HT1080 (cell line): ENCODE measurements at regions not wholly inside any gene's neighbourhood (a gene's known extent, or its start where the extent isn't known, plus 50 kb on each side); places are given as distances from the start of the nearest gene placed in this dataset.
A peak's percentile ranks its signal among the peaks of the same experiment; 100 is the strongest.

Experiments
- DNase-seq: peaks from one replicate; pipeline ENCODE4 v3.0.0-alpha.2; 2015; ENCODE audit warnings: low read depth

DNA sequence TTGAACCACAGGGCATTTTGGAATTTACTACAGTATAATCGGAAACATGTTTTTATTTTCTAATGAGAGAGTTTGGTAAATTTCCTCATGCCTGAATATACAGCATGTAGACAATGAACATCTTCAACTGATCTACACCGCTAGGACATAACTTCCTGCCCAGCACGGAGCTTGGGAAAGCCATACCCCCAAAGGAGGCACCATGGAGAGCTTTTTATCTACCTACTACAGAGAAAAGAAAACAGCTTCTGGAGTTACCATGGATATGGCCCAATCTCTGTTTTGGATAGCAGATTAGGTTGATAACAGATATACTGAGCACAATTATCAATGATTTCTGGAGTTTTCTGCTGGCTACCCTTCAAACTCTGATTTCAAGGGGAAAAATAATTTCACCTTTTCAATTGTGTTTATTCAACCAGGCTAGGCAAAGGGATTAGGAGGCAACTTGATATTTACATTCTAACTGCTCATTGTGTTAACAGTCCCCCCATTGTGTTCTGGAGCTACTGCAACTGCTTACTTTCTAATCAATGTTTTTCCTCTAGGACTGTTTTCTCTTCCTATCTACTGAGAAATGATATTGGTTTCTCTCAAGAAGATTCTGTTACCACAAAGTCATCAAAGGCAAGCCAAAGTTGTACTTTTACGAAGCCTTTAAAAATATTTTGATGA, 123.0 kb upstream of the ARHGAP28 start:
- no peak for DNase-seq

DNA sequence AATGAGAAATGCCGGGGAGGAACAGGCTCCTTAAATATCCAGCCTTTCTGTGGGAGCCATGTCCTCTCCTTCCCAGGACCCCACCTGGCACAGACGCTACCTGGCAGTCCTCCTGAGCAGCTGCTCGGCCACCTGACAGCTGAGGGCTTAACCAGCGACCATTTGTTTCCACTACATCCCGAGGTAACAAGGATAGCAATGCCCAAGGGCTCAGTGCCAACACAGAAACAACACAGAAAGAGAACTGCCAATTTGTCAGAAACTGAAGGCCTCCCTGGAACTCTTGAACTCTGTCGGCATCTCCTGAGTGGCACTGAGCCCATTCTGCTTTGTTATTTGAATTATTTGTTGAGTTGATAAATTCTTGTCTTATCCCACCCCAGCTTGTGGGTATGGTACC, 122.2 kb upstream of the ARHGAP28 start:
- DNase-seq = no peak

DNA sequence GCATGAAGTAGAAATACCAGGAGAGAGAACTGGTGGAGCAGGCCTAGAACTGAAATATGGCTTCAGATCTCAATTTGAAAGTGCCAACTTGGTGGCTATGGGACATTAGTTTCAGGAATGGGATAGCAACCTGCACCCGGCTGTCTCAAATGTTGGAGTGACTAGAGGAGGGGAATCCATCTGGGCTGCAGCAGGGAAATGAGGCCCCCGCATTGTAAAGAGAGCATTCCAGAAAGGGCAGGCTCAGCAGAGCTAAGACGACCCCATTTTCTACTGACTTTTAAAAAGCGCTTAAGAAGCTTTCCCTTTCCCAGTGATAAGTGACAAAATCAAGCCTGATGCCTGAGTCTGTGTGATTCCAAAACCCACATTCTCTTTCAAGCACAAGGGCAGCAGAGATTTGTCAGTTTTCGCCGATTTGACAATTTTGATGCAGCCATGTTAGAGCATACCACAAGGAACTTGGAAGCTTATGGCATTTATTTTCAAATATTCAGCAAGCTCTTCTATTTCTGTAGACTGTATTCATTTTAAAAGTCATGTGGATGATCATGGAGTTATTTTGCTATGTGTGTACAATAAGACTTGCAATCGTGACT, 119.8 kb upstream of the ARHGAP28 start:
- DNase-seq = no peak

DNA sequence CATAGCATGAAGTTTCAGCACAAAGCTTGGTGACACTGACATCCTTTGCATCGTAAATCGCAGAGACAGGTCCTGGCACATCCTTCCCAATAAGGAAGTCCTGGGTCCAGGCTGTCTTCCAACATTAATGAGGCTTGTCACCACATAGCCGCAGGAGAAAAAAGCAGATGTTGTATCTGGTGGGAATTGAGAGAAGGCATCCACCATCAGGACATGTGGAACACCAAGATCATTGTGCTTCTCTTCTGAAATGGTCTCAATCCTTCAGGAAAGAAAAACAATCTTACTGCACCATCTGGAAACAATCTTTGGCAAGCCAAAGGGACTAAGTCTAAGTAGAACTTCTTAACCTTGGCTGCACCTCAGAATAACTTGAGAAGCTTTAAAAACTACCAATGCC, 119.0 kb upstream of the ARHGAP28 start:
- no peak for DNase-seq

DNA sequence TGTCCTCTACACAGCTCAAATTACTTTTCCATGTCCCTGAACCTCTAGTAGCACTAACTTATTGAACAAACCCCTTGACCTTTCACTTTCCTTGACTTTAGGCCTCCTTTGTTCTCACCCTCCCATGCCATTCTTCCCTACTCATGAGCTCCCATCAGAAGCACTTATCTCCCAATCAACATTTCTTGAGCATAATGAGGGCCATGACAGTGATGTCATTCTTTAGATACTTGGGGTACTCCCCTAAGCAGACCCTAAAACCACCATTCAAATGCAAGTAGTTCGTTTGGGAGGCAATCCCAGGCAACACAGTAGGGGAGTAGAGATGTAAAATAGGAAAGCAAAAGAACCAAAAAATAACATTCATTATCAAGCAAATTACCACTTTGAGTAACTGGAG, 115.9 kb upstream of the ARHGAP28 start:
- DNase-seq = no peak

DNA sequence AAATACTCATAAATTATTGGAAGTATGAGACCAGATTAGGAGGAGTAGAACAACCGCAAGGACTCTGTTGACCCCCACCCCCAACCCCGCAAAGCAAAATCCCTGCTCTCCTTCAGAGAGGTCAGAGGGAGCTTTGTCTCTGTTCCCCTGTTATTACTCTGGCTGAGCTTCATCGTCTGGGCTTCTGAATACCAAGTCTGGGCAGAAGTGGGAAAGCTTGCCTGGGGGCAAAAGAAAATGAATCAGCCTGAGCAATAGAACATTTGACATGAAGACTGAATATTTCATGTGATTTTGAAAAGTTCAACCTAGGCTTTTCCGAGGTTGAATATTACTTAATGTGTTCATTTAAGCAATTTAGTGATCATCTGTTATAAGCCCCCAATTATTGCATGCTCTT, 114.6 kb upstream of the ARHGAP28 start:
- no peak for DNase-seq

DNA sequence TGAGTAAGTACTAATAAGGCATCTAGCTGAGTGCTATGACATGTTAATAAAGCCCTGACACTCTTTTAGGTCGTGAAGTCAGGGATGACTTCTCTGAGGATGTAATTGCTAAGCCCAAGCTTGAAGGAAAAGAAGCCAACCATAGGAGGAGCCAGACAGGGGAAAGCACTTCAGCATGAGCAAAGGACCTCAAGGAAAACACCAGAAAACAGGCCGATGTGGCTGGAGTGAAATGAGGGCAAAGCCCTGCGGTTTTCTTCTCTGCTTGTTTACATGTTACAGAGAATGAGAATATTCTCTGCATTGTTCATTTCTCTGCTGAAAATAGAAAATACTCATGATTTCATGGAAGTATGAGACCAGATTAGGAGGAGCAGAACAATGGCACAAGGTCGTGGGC, 112.5 kb upstream of the ARHGAP28 start:
- no peak for DNase-seq

DNA sequence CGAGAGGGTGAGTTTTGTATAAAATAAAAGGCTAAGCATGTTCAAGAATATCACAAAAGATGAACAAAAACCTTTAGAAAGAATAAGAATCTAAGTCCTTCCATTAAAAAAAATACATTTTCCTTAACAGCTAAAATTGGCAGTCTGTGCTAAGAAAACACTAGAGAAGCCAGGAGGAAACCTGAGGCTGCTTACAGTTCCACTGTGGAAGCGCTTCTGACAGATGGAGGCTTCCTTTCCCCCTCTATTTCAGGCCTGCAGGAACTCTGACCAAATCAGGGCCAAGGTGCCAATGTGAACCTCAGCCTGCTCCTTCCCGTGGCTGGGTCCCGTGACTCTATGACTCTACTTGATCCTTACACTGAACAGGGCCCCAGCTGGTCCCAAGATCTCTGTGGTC, 108.1 kb upstream of the ARHGAP28 start:
- no peak for DNase-seq

DNA sequence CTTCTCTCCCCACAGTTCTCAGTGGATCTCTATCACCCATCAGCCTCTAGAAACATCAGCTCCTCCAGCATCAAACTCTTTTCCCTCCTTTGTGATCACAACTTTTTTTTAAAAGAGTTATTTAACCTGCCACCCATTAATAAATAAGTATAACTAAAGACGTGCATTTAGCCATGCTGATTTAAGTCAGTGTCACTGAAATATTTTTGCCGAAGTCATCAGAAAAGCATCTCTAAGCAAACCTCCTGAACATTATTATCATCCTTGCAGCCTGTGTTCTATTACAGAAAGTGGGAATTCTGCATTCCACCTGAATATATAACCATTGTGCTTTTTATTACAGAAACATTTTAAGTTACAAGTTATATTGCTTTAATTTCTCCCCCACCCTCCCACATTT, 106.2 kb upstream of the ARHGAP28 start:
- DNase-seq = no peak

DNA sequence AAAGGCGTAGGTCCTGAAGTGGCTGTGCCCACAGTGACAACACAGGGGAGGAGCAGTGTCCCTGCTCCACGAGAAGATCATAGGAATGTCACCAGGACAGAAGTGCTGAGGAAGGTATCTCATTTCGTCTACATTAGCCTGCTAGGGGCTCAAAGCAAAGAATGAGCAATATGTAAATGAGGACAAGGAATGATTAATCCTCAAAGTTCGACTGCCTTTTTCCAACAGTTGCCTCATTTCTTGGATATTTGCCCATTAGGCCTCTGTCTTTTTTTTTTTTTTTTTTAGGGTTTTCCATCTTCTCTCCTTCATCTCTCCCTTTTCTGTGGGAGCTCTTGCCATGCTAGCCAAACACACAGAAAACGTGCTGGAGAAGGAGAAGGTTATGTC, 105.2 kb upstream of the ARHGAP28 start:
- DNase-seq = peak; percentile 2

DNA sequence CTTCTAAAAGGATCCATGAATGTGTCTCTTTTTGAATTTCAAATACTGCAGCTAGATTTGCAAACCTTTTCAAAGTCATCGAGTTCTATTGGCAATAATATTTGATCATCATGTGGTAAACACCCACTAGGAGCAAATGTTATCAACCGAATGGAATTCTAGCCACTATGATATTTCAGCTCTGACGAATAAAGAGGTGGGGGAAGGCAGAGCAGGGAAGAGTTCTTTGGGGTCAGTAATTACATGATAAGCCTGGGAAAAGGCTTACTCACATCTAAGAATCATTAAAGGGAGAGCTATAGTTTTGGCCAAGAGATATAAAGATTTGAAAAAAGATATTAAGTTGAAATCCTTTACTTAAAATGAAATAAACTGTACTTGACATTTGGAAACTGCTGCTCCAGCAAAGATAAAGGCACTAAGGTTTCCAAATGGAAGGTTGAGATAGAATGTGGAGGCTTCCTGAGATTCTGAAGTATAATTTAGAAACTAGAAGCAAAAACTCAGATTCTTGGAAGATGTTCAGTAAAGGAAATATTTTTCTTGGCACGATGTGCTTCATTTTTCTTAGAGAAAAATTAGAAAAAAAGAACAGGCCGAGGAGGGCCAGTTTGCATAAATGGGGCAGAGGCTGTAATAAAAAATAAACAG, 104.7 kb upstream of the ARHGAP28 start:
- DNase-seq = no peak

DNA sequence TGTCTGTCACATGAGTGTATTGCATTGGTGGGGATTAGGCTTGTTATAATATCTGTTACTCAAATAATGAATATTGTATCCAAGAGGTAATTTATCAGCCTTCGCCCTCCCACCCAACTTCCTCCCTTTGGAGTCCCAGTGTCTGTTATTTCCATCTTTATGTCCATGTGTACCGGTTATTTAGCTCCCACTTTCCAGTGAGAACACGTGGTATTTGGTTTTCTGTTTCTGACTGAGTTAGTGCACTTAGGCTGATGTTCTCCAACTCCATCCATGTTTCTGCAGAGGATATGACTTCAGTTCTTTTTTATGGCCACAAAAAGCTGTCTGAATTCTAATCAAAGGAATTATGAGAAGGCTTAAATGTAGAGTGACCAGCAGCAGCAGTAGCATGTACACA, 104.0 kb upstream of the ARHGAP28 start:
- no peak for DNase-seq

DNA sequence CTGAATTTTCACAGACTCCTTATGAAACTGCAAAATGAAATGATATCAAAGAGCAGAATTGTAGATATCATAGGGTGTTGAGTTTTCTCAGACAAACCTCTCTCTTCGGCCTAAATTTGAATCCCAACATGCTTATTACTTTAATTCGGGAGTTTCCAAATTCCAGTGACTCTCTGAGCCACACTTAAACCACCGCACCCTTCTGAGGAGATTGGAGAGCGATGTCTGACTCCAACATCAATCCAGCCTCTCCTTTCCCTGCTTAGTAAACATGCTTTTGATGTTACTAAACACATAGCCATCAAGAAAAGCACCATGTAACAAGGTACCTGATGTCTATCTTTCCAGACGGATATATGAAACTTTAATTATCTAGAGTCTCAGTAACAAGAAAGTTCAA, 103.1 kb upstream of the ARHGAP28 start:
- DNase-seq = no peak

DNA sequence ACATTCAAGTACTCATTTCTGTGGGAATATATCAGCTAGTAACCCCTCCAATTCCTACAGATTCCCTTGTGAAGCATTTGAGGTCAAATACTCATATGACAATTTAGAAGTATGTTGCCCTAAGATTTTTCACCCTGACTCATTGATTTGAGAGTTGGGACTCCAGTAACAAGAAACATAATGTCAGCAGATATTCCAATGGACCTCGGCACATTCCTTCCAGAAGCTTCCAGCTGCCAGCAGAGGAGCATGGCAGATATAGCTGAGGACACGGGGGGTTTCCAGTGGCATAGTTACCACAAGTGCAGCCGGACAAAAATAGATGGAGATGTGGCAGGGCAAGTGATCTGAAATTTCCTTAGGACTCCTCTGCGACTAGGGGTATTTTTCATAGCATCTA, 101.9 kb upstream of the ARHGAP28 start:
- no peak for DNase-seq

DNA sequence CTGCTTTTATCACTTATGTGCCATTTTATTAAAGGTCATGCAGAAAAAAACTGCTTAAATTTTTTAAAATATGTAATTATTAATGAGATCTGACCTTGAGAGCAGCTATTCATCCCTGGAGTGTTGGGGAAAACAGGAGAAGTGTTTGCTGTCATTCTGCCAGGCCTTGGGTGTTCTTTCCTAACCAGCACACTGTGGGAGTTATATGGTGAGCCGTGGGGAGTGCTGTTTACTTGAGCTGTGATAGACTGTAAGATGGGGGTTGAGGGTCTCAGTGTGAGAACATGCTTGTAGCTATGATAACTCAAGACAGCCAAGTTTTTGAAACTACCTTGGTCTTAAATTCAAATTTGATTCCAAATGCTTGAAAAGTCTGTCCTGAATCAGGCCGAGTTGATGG, 101.3 kb upstream of the ARHGAP28 start:
- no peak for DNase-seq

DNA sequence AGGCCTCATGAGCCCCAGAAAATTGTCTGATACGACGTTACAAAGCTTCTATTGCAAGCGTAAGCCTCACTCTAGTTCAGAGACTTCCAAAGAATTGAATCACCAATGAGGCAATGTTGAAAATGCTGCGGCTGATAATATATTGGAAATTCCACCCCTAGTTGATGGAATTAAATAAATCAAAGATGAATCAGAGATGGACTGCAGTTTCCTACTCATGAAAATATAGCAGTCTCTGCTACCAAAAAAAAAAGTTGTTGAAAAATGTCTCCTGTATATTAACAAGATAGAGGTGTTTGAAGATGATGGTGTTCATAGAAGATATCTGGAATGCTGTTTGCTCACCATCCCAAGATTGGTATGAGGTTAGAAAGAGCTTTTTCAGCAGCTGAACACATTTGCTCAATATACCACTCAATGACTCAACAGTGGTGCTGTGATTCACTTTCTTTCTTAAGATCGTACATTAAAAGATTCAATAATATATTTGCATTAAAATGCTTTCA, 99.8 kb upstream of the ARHGAP28 start:
- peak; percentile 16 for DNase-seq

DNA sequence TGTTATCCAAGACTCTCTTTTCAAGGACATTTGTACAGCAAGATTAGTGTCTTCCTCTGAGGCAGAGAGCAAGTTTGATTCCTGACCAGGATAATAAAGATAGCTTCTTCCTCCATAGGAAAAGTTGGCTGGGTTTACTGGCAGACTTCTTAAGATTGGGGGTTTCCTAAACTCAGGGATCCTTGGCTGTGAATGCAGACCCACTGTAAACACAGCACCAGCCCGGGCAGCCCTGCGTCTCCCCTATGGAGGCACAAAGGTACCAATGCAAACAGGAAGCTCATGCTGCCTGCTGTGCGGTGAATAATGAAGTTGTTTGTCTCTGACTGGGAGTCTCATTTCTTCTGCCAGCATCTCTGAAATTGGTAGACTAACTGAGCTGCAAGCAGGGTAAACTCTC, 96.2 kb upstream of the ARHGAP28 start:
- no peak for DNase-seq

DNA sequence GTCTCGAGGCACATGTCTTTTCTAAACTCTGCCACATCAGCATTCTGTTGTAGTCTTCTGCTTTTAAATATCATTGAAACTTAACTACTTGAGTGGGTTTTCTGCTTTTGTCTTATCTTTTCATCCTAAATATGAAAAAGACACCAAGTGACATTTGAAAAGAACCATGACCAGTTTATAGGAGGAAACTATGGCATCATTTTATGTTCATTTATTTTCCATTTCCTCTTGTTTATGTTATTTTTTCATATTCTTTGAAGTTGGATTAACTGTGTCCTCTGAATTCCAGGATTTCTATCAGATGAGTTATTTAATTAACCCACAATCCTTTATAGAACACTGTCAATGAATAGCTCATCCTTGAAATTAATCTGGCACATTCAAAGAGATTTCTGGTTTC, 93.4 kb upstream of the ARHGAP28 start:
- DNase-seq = no peak

DNA sequence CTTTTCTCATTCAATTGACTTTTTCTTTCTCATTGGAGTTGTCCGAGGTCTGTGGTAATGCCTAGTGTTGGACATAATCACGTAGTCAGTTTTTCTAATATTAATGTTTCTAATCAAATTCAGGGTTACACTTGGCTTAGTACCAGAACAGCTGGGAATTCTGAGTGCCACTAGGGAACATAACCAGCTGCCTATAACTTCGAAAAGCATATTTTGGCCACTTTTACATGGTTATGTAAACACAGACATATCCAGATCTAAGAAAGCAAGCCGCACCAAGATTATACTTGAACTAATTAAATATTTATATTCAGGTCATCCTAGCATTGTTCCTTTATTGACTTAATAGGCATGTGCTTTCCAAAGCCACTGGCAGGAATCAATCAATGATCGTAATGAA, 91.1 kb upstream of the ARHGAP28 start:
- no peak for DNase-seq

DNA sequence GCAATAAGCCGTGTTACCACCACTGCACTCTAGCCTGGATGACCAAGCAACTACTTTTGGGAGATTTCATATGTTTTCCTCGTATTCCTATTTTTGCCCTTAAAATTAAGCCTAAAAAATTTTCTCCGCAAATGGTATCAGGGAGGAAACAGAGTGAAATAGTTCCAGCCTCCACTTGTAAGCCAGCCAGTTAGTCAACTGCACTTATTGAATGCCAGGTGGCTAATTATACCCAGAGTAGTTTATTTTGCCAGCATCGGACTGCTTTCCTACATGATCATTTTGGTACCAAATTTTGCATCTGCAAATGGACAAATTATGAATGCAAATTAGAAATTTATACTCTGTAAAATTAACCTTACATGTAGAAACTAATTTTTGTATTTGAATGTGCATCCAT, 90.2 kb upstream of the ARHGAP28 start:
- no peak for DNase-seq

DNA sequence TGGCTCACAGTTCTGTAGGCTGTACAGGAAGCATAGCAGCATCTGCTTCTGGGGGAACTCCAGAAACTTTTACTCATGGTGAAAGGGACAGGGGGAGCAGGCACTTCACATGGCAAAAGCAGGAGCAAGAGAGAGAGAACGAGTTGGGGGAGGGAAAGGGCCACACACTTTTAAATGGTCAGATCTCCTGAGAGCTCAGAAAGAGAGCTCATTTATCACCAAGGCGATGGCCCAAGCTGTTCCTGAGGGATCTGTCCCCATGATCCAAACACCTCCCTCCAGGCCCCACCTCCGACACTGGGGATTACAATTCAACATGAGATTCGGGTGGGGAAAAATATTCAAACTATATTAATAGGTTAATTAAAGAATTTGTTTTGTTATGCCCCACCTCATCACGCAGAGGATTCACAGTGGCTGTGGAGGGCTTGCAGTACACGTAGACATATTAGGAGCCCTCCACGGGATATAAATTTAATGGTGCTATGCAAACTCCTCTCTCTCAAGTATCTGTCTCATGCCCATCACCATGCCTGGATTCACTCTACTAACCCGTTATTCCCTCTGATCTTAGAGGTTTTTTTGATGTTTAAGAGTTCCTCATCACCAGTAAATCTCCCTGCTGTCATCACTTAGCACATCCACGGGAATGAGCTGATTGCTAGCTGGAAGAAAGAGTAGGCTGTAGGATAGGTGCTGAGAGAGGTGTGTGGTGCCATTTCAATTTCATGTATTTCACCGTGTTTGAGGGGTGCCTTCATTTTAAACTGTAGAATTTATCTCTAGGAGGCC, 84.5 kb upstream of the ARHGAP28 start:
- DNase-seq = no peak

DNA sequence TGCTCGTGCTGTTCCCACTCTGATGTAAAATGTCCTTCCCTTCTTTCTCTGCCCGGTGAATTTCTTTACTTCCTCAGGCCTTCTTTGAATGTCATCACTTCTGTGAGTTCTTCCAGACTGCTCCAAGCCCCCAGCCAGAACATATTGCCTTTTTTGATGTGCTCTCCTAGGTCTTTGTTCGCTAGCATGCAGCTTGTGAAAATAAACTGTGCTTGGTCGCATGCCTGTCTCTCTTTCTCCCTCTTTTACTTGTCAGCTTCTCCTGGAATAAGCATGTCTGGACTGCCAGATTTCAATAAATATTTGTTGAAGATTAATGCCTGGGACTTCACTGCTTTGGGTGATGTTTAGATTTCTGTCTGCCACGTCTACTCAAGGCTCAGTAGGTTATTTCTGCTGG, 82.7 kb upstream of the ARHGAP28 start:
- no peak for DNase-seq
